HCT116 (cell line): ENCODE measurements at regions not wholly inside any gene's neighbourhood (a gene's known extent, or its start where the extent isn't known, plus 50 kb on each side); places are given as distances from the start of the nearest gene placed in this dataset.

Source experiments
- ATAC-seq: fragments of 200-7000 bp; cut with Tn5 transposase; 2 replicates; pipeline ENCODE4 v1.9.1; 2020; ENCODE audit warnings: mild to moderate bottlenecking, moderate library complexity
- BruUV-seq: library from RNA; stranded (reverse); fragments of 400-500 nt; replicated peaks from 2 replicates; lab custom pipeline; 2021; lab: Mats Ljungman, UMichigan
- CTCF ChIA-PET: fragments of 300-600 bp; sonication (Branson Sonifier 250); formaldehyde crosslinking; loops from one replicate; lab custom pipeline; 2021; ENCODE audit warnings: antibody characterized with exemption; lab: Charles Lee
- POLR2A ChIA-PET: fragments of 300-600, 350-600 bp; sonication (Branson Sonifier 250); formaldehyde crosslinking; loops from one replicate; lab custom pipeline; 2021; ENCODE audit warnings: antibody characterized with exemption; lab: Charles Lee
- RAD21 ChIA-PET, 2 experiments: fragments of 300-600 bp; sonication (Branson Sonifier 250); formaldehyde crosslinking; loops; one replicate each; lab custom pipeline; 2023; ENCODE audit warnings: low total read pairs in 2 of 2; ENCODE audit not compliant: uncharacterized antibody in 2 of 2, unreplicated experiment in 2 of 2, low non-redundant PET in 1 of 2; lab: Charles Lee
- DNase-seq: peaks from one replicate; pipeline ENCODE4 v3.0.0-alpha.2; 2010; ENCODE audit warnings: low read depth, low spot score
- H2AFZ ChIP-seq: fragments of 200-600 bp; shearing (Covaris generic), sonication (generic); 2 replicates; pipeline ENCODE4 v1.6.1; 2017; ENCODE audit warnings: low read depth, mixed run types, mixed read lengths, antibody characterized with exemption, low read length; ENCODE audit not compliant: poor library complexity, severe bottlenecking
- H3K27ac ChIP-seq: 2 replicates; pipeline ENCODE4 v1.5.1; 2012; ENCODE audit warnings: low read depth, low read length
- H3K27me3 ChIP-seq: fragments of 200-600 bp; sonication (generic); 2 replicates; pipeline ENCODE4 v1.6.1; 2016; ENCODE audit warnings: mixed run types, low read length, mixed read lengths; ENCODE audit not compliant: insufficient read depth
- H3K36me3 ChIP-seq, 2 experiments: fragments of 200-500 bp in 1 of 2; fragments of 200-600 bp in 1 of 2; sonication (Bioruptor generic) in 1 of 2; sonication (generic) in 1 of 2; 2 replicates each; pipeline versions ENCODE4 v1.5.1 to v1.6.1; 2014 to 2016; ENCODE audit warnings: low read length in 2 of 2, inconsistent platforms in 1 of 2, mixed read lengths in 1 of 2, mixed run types in 1 of 2; ENCODE audit not compliant: insufficient read depth in 2 of 2, control insufficient read depth in 1 of 2
- H3K4me1 ChIP-seq, 2 experiments: fragments of 200-600 bp in 1 of 2; sonication (generic) in 1 of 2; 2 replicates each; pipeline versions ENCODE4 v1.5.1 to v1.6.1; 2012 to 2017; ENCODE audit warnings: low read length in 2 of 2, inconsistent platforms in 1 of 2, mild to moderate bottlenecking in 1 of 2, mixed read lengths in 1 of 2, mixed run types in 1 of 2, moderate library complexity in 1 of 2; ENCODE audit not compliant: insufficient read depth in 2 of 2, control insufficient read depth in 1 of 2
- H3K4me2 ChIP-seq: fragments of 200-600 bp; sonication (generic); 2 replicates; pipeline ENCODE4 v1.6.1; 2017; ENCODE audit warnings: mixed run types, low read length, mixed read lengths
- H3K4me3 ChIP-seq, 2 experiments: fragments of 200-600 bp in 1 of 2; sonication (generic) in 1 of 2; replicated peaks in 1 of 2; 2 replicates each; pipeline ENCODE4 v1.5.1; 2011 to 2016; ENCODE audit warnings: low read length in 2 of 2, control low read depth in 1 of 2, low read depth in 1 of 2, mild to moderate bottlenecking in 1 of 2, mixed read lengths in 1 of 2, mixed run types in 1 of 2
- H3K79me2 ChIP-seq: fragments of 200-600 bp; sonication (generic); 2 replicates; pipeline ENCODE4 v1.6.1; 2017; ENCODE audit warnings: mild to moderate bottlenecking, mixed run types, low read length, moderate library complexity, mixed read lengths; ENCODE audit not compliant: insufficient read depth
- H3K9ac ChIP-seq: fragments of 200-600 bp; sonication (generic); 2 replicates; pipeline ENCODE4 v1.6.1; 2016; ENCODE audit warnings: low read length, mixed read lengths
- H3K9me2 ChIP-seq: fragments of 200-600 bp; sonication (generic), shearing (Covaris generic); 2 replicates; pipeline ENCODE4 v1.6.1; 2017; ENCODE audit warnings: mixed run types, mild to moderate bottlenecking, moderate library complexity; ENCODE audit not compliant: insufficient read depth
- H3K9me3 ChIP-seq, 2 experiments: fragments of 200-500 bp in 1 of 2; fragments of 200-600 bp in 1 of 2; sonication (Bioruptor generic) in 1 of 2; sonication (generic) in 1 of 2; 2 replicates each; pipeline ENCODE4 v1.6.1; 2014 to 2017; ENCODE audit warnings: low read length in 2 of 2, mixed read lengths in 2 of 2, inconsistent platforms in 1 of 2, low read depth in 1 of 2, mild to moderate bottlenecking in 1 of 2, mixed run types in 1 of 2, moderate library complexity in 1 of 2; ENCODE audit not compliant: control insufficient read depth in 1 of 2, insufficient read depth in 1 of 2
- H4K20me1 ChIP-seq: fragments of 200-600 bp; sonication (generic), shearing (Covaris generic); 2 replicates; pipeline ENCODE4 v1.6.1; 2017; ENCODE audit warnings: mixed run types, mild to moderate bottlenecking, moderate library complexity; ENCODE audit not compliant: insufficient read depth
- CBX3 ChIP-seq: IDR thresholded peaks from 2 replicates; pipeline ENCODE4 v1.6.1; 2012; ENCODE audit warnings: low read depth
- CEBPB ChIP-seq: IDR thresholded peaks from 2 replicates; pipeline ENCODE4 v1.6.1; 2012; ENCODE audit warnings: low read depth
- CTCF ChIP-seq, 3 experiments: fragments of 200-600 bp in 1 of 3; sonication (generic) in 1 of 3; IDR thresholded peaks in 2 of 3; conservative IDR thresholded peaks in 1 of 3; 2 replicates each; pipeline ENCODE4 v1.5.1; 2012 to 2017; ENCODE audit warnings: low read depth in 2 of 3, low read length in 2 of 3, antibody characterized with exemption in 1 of 3, borderline replicate concordance in 1 of 3, control low read depth in 1 of 3, mild to moderate bottlenecking in 1 of 3, mixed read lengths in 1 of 3, mixed run types in 1 of 3, moderate library complexity in 1 of 3; ENCODE audit not compliant: insufficient read depth in 1 of 3
- EGR1 ChIP-seq: IDR thresholded peaks from 2 replicates; pipeline ENCODE4 v1.6.1; 2012; ENCODE audit warnings: low read depth
- EZH2 ChIP-seq: fragments of 200-600 bp; sonication (generic); IDR thresholded peaks from 2 replicates; pipeline ENCODE4 v1.6.1; 2017; ENCODE audit warnings: antibody characterized with exemption, mixed run types
- EZH2phosphoT487 ChIP-seq: fragments of 200-600 bp; IDR thresholded peaks from 2 replicates; pipeline ENCODE4 v1.6.1; 2018; ENCODE audit warnings: antibody characterized with exemption, borderline replicate concordance
- JUND ChIP-seq: IDR thresholded peaks from 2 replicates; pipeline ENCODE4 v1.6.1; 2012
- POLR2A ChIP-seq: IDR thresholded peaks from 2 replicates; pipeline ENCODE4 v1.7.0; 2011; ENCODE audit warnings: borderline replicate concordance; ENCODE audit not compliant: insufficient read depth, insufficient read length; ENCODE audit errors: extremely low read depth
- POLR2AphosphoS5 ChIP-seq: IDR thresholded peaks from 2 replicates; pipeline ENCODE4 v1.6.1; 2011; ENCODE audit warnings: mild to moderate bottlenecking, low read depth, low read length, moderate library complexity
- REST ChIP-seq: IDR thresholded peaks from 2 replicates; pipeline ENCODE4 v1.6.1; 2012; ENCODE audit warnings: low read depth
- SP1 ChIP-seq: IDR thresholded peaks from 2 replicates; pipeline ENCODE4 v1.6.1; 2012; ENCODE audit warnings: low read depth
- SRF ChIP-seq: IDR thresholded peaks from 2 replicates; pipeline ENCODE4 v1.6.1; 2012; ENCODE audit warnings: low read depth
- YY1 ChIP-seq: IDR thresholded peaks from 2 replicates; pipeline ENCODE4 v1.6.1; 2011; ENCODE audit warnings: low read length, low read depth, moderate library complexity, mild to moderate bottlenecking; ENCODE audit not compliant: insufficient replicate concordance; ENCODE audit errors: extremely low read depth
- ZBTB33 ChIP-seq: IDR thresholded peaks from 2 replicates; pipeline ENCODE4 v1.6.1; 2011; ENCODE audit warnings: mild to moderate bottlenecking, low read length, moderate library complexity; ENCODE audit not compliant: insufficient replicate concordance; ENCODE audit errors: extremely low read depth
- ZFX ChIP-seq: fragments of 450-650 bp; IDR thresholded peaks from 2 replicates; pipeline ENCODE4 v1.6.1; 2017
- intact Hi-C: fragments of 100-400 bp; cut with micrococcal nuclease; formaldehyde crosslinking; loops from 2 replicates; pipeline ENCODE4 v1.10.0; 2022

- ChIA-PET RAD21 (no interaction called here), CTCF (no interaction called here), POLR2A (no interaction called here)
- ATAC-seq: no peak
- BruUV-seq: no TSS peak
- H3K9me3 ChIP-seq: no peaks in the 10 kb centered on the region
- DNase-seq: no peak
- no peaks in the 10 kb centered on the region for H3K9me2 ChIP-seq
- H3K4me2 ChIP-seq: no peak overlapping the region
- H3K4me1 ChIP-seq: no peaks in the 10 kb centered on the region
- H3K27ac ChIP-seq: no peak overlapping the region
- peaks cover 24% of the 10 kb centered on the region for H3K27me3 ChIP-seq
- TF ChIP-seq EZH2phosphoT487 (no peak), CEBPB (no peak), SP1 (no peak), JUND (no peak), POLR2A (no peak), CBX3 (no peak), POLR2AphosphoS5 (no peak), EZH2 (no peak), EGR1 (no peak)
- no peak overlapping the region for H3K9ac ChIP-seq
- no peaks in the 10 kb centered on the region for H4K20me1 ChIP-seq
- intact Hi-C loops: no loop called here
- no peak overlapping the region for H2AFZ ChIP-seq
- no peaks in the 10 kb centered on the region for H3K36me3 ChIP-seq
- H3K79me2 ChIP-seq: no peaks in the 10 kb centered on the region
- no peak overlapping the region for H3K4me3 ChIP-seq
These were observed 380.5 kb upstream of the SPRED2 start for GRCh38 chr2:65812887-65813286.

GRCh38 chr2:65807942-65808341, 375.5 kb upstream of the SPRED2 start:
- Histone ChIP-seq H3K4me2 (no peak overlapping the region), H3K9ac (no peak overlapping the region), H3K27me3 (peaks cover 10% of the 10 kb centered on the region), H3K4me1 (no peaks in the 10 kb centered on the region), H3K27ac (no peak overlapping the region), H3K36me3 (no peaks in the 10 kb centered on the region), H4K20me1 (no peaks in the 10 kb centered on the region), H2AFZ (no peak overlapping the region), H3K9me3 (no peaks in the 10 kb centered on the region), H3K79me2 (no peaks in the 10 kb centered on the region), H3K4me3 (no peak overlapping the region), H3K9me2 (no peaks in the 10 kb centered on the region)
- no peak for DNase-seq
- RAD21 ChIA-PET: no interaction called here
- CTCF ChIA-PET: no interaction called here
- POLR2A ChIA-PET: no interaction called here
- no TSS peak for BruUV-seq
- ATAC-seq: no peak
- intact Hi-C loops: no loop called here
- TF ChIP-seq SP1 (no peak), YY1 (no peak), ZBTB33 (no peak), CTCF (IDR thresholded peaks at IDR 0.05 in 2 of 3, conservative IDR thresholded peaks at IDR 0.05 in 1 of 3; ENCODE audit: borderline replicate concordance in 1 of 3, insufficient read depth in 1 of 3, low read depth in 2 of 3, low read length in 2 of 3) (no peak), REST (no peak), CBX3 (no peak), ZFX (no peak), JUND (no peak), SRF (no peak), EZH2phosphoT487 (no peak)
